H9 (cell line): ENCODE measurements at regions not wholly inside any gene's neighbourhood (a gene's known extent, or its start where the extent isn't known, plus 50 kb on each side); places are given as distances from the start of the nearest gene placed in this dataset.

ENCODE experiments used
- DNase-seq: peaks from one replicate; pipeline ENCODE4 v3.0.0-alpha.2; 2017
- H2AFZ ChIP-seq: one replicate; pipeline ENCODE4 v1.6.1; 2013; ENCODE audit warnings: mild to moderate bottlenecking, low read length, control low read depth, moderate library complexity
- H2AK5ac ChIP-seq: 2 replicates; pipeline ENCODE4 v1.6.1; 2013; ENCODE audit warnings: low read length, control low read depth, mixed read lengths; ENCODE audit not compliant: insufficient read length
- H2BK120ac ChIP-seq: one replicate; pipeline ENCODE4 v1.6.1; 2013; ENCODE audit warnings: low read depth, mild to moderate bottlenecking, low read length, control low read depth, inconsistent platforms; ENCODE audit not compliant: poor library complexity, severe bottlenecking
- H2BK12ac ChIP-seq: 2 replicates; pipeline ENCODE4 v1.6.1; 2013; ENCODE audit warnings: low read length, control low read depth, mixed read lengths, low read depth; ENCODE audit not compliant: insufficient read length
- H2BK15ac ChIP-seq: 2 replicates; pipeline ENCODE4 v1.6.1; 2013; ENCODE audit warnings: low read depth, low read length, control low read depth
- H2BK20ac ChIP-seq: one replicate; pipeline ENCODE4 v1.6.1; 2013; ENCODE audit warnings: low read depth, mild to moderate bottlenecking, low read length, control low read depth, inconsistent platforms; ENCODE audit not compliant: poor library complexity, severe bottlenecking
- H2BK5ac ChIP-seq: 2 replicates; pipeline ENCODE4 v1.6.1; 2013; ENCODE audit warnings: low read length, control low read depth, mixed read lengths; ENCODE audit not compliant: insufficient read length
- H3K14ac ChIP-seq: 2 replicates; pipeline ENCODE4 v1.6.1; 2013; ENCODE audit warnings: low read length, control low read depth; ENCODE audit not compliant: insufficient read depth
- H3K18ac ChIP-seq: 2 replicates; pipeline ENCODE4 v1.6.1; 2013; ENCODE audit warnings: low read depth, mild to moderate bottlenecking, mixed read lengths, low read length, control low read depth; ENCODE audit not compliant: insufficient read length
- H3K23ac ChIP-seq: 2 replicates; pipeline ENCODE4 v1.6.1; 2013; ENCODE audit warnings: low read length, control low read depth, mixed read lengths, low read depth; ENCODE audit not compliant: insufficient read length
- H3K23me2 ChIP-seq: 2 replicates; pipeline ENCODE4 v1.6.1; 2013; ENCODE audit warnings: low read depth, mild to moderate bottlenecking, mixed read lengths, low read length, control low read depth; ENCODE audit not compliant: insufficient read length, poor library complexity, severe bottlenecking
- H3K27ac ChIP-seq: 2 replicates; pipeline ENCODE4 v1.5.1; 2013; ENCODE audit warnings: low read length, control low read depth, mixed read lengths, low read depth; ENCODE audit not compliant: insufficient read length
- H3K27me3 ChIP-seq: 2 replicates; pipeline ENCODE4 v1.6.1; 2013; ENCODE audit warnings: low read length, control low read depth, inconsistent platforms; ENCODE audit not compliant: insufficient read depth
- H3K4ac ChIP-seq: 2 replicates; pipeline ENCODE4 v1.6.1; 2013; ENCODE audit warnings: low read depth, mild to moderate bottlenecking, control low read depth, inconsistent platforms, low read length, moderate library complexity
- H3K4me1 ChIP-seq: 2 replicates; pipeline ENCODE4 v1.6.1; 2013; ENCODE audit warnings: low read length, control low read depth, inconsistent platforms; ENCODE audit not compliant: insufficient read depth
- H3K4me2 ChIP-seq: 2 replicates; pipeline ENCODE4 v1.6.1; 2013; ENCODE audit warnings: low read length, control low read depth, mixed read lengths; ENCODE audit not compliant: insufficient read length, insufficient read depth
- H3K56ac ChIP-seq: 2 replicates; pipeline ENCODE4 v1.6.1; 2013; ENCODE audit warnings: low read depth, mild to moderate bottlenecking, mixed read lengths, low read length, control low read depth; ENCODE audit not compliant: insufficient read length
- H3K79me1 ChIP-seq: 2 replicates; pipeline ENCODE4 v1.6.1; 2013; ENCODE audit warnings: low read depth, mild to moderate bottlenecking, moderate library complexity, low read length, control low read depth, inconsistent platforms; ENCODE audit not compliant: insufficient read depth, poor library complexity, severe bottlenecking
- H3K79me2 ChIP-seq: 2 replicates; pipeline ENCODE4 v1.6.1; 2013; ENCODE audit warnings: low read length, control low read depth, inconsistent platforms; ENCODE audit not compliant: insufficient read depth
- H3K9ac ChIP-seq: 2 replicates; pipeline ENCODE4 v1.6.1; 2013; ENCODE audit warnings: low read length, control low read depth, mixed read lengths; ENCODE audit not compliant: insufficient read length; ENCODE audit errors: extremely low read depth
- H3K9me3 ChIP-seq: one replicate; pipeline ENCODE4 v1.6.1; 2013; ENCODE audit warnings: low read depth, low read length, inconsistent platforms; ENCODE audit not compliant: control insufficient read depth
- H3T11ph ChIP-seq: one replicate; pipeline ENCODE4 v1.6.1; 2013; ENCODE audit warnings: mild to moderate bottlenecking, low read length, control low read depth, inconsistent platforms
- H4K20me1 ChIP-seq: one replicate; pipeline ENCODE4 v1.6.1; 2013; ENCODE audit not compliant: control insufficient read depth, insufficient read length, insufficient read depth
- H4K5ac ChIP-seq: 2 replicates; pipeline ENCODE4 v1.6.1; 2013; ENCODE audit warnings: low read depth, mild to moderate bottlenecking, mixed read lengths, low read length, control low read depth; ENCODE audit not compliant: insufficient read length
- H4K8ac ChIP-seq: replicated peaks from 2 replicates; pipeline ENCODE4 v1.6.1; 2013; ENCODE audit warnings: low read length, control low read depth, mixed read lengths, low read depth; ENCODE audit not compliant: insufficient read length
- H4K91ac ChIP-seq: 2 replicates; pipeline ENCODE4 v1.6.1; 2013; ENCODE audit warnings: low read depth, mild to moderate bottlenecking, moderate library complexity, mixed read lengths, low read length, control low read depth; ENCODE audit not compliant: insufficient read length
- H3K27ac Mint-ChIP-seq, 3 experiments: 2 replicates in 2 of 3; 3 replicates in 1 of 3; pipeline ENCODE4 v1.8.0; 2020 to 2021; ENCODE audit warnings: mixed read lengths in 3 of 3, mild to moderate bottlenecking in 1 of 3, moderate library complexity in 1 of 3
- H3K27me3 Mint-ChIP-seq: 2 replicates; pipeline ENCODE4 v1.8.0; 2021; ENCODE audit warnings: low read depth, mild to moderate bottlenecking, moderate library complexity, mixed read lengths
- H3K36me3 Mint-ChIP-seq, 3 experiments: 2 replicates in 2 of 3; 3 replicates in 1 of 3; pipeline ENCODE4 v1.8.0; 2020 to 2021; ENCODE audit warnings: low read depth in 3 of 3, mixed read lengths in 3 of 3; ENCODE audit not compliant: insufficient read depth in 1 of 3
- H3K4me1 Mint-ChIP-seq, 2 experiments: 2 replicates each; pipeline ENCODE4 v1.8.0; 2020; ENCODE audit warnings: mixed read lengths in 2 of 2
- H3K4me3 Mint-ChIP-seq, 2 experiments: 2 replicates in 1 of 2; 3 replicates in 1 of 2; pipeline ENCODE4 v1.8.0; 2020 to 2021; ENCODE audit warnings: mild to moderate bottlenecking in 2 of 2, mixed read lengths in 2 of 2, moderate library complexity in 1 of 2
- H3K9me3 Mint-ChIP-seq, 2 experiments: 2 replicates in 1 of 2; 3 replicates in 1 of 2; pipeline ENCODE4 v1.8.0; 2020; ENCODE audit warnings: mild to moderate bottlenecking in 2 of 2, mixed read lengths in 2 of 2, moderate library complexity in 1 of 2
- TF ChIP-seq, protein P1 (sequence below): fragments of 200-600 bp; sonication (generic); conservative IDR thresholded peaks from 3 replicates; pipeline ENCODE4 v1.8.0; 2021; ENCODE audit warnings: antibody characterized with exemption, mild to moderate bottlenecking

DNA sequence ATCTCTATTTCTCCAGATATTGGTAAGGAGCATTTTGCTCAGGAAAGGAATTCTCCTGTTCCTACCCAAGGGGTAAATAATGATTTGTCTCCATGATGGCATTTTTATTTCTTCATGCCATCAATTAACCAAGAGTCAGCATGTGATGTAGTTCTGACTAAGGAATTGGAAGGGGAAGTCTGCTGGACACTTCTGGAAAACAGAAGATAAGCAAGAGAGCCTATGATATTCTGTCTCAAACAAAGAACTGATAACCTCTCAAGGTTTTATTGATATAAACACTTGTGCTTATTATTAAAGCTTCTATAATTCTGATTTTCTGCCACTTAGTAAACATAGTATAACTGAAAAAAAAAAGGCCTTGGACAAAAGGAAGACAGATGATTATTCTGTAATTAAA is 673.0 kb upstream of the CHORDC1 start:
- Mint-ChIP-seq H3K4me1 (peaks cover 6% of the 10 kb centered on the region in 2 experiments), H3K36me3 (no peaks in the 10 kb centered on the region), H3K9me3 (no peaks in the 10 kb centered on the region; a peak in 1 of 5 replicates), H3K4me3 (no peak overlapping the region), H3K27me3 (no peaks in the 10 kb centered on the region), H3K27ac (no peak overlapping the region)
- Histone ChIP-seq H3K4me1 (no peaks in the 10 kb centered on the region), H3K56ac (no peak overlapping the region), H3K4ac (no peak overlapping the region), H3K79me1 (no peaks in the 10 kb centered on the region), H2BK20ac (no peak overlapping the region), H3K23ac (no peak overlapping the region), H3K18ac (no peak overlapping the region), H3K14ac (no peak overlapping the region), H3K27me3 (no peaks in the 10 kb centered on the region), H3T11ph (no peak overlapping the region), H3K79me2 (no peaks in the 10 kb centered on the region), H4K20me1 (no peaks in the 10 kb centered on the region), H3K4me2 (no peak overlapping the region), H4K5ac (no peak overlapping the region), H4K91ac (no peak overlapping the region), H2BK15ac (no peak overlapping the region), H2BK5ac (no peak overlapping the region), H2AFZ (no peak overlapping the region), H3K27ac (no peak overlapping the region), H2BK12ac (no peak overlapping the region), H3K9ac (no peak overlapping the region), H3K9me3 (no peaks in the 10 kb centered on the region), H4K8ac (no peak overlapping the region), H3K23me2 (no peaks in the 10 kb centered on the region), H2BK120ac (no peak overlapping the region), H2AK5ac (no peak overlapping the region)
- no peak for DNase-seq
- TF ChIP-seq, protein P1, sequence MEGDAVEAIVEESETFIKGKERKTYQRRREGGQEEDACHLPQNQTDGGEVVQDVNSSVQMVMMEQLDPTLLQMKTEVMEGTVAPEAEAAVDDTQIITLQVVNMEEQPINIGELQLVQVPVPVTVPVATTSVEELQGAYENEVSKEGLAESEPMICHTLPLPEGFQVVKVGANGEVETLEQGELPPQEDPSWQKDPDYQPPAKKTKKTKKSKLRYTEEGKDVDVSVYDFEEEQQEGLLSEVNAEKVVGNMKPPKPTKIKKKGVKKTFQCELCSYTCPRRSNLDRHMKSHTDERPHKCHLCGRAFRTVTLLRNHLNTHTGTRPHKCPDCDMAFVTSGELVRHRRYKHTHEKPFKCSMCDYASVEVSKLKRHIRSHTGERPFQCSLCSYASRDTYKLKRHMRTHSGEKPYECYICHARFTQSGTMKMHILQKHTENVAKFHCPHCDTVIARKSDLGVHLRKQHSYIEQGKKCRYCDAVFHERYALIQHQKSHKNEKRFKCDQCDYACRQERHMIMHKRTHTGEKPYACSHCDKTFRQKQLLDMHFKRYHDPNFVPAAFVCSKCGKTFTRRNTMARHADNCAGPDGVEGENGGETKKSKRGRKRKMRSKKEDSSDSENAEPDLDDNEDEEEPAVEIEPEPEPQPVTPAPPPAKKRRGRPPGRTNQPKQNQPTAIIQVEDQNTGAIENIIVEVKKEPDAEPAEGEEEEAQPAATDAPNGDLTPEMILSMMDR = no peak
